HG02870 (cell line): ENCODE measurements at regions not wholly inside any gene's neighbourhood (a gene's known extent, or its start where the extent isn't known, plus 50 kb on each side); places are given as distances from the start of the nearest gene placed in this dataset.

Source experiments
- ATAC-seq: cut with Tn5 transposase; IDR thresholded peaks from one replicate; pipeline ENCODE4 v1.9.1; 2021; ENCODE audit warnings: mild to moderate bottlenecking, moderate library complexity; ENCODE audit not compliant: unreplicated experiment

DNA sequence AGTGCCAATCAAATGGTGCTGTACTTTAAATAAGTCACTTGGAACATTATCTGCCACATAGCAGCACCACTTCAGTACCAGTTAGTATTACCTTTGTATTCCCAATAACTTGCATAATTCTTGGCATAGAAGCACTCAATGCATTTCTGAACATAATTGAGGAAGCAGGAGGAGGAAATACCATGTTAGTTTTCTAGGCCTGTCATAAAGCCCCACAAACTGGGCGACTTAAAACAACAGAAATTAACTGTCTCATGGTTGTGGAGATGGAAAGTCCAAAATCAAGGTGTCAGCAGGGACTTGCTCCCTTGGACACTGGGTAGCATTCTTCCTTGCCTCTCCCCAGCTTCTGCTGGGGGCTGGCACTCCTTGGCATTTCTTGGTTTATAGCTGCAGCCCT, 296.2 kb downstream of the HS3ST1 start:
- no peak for ATAC-seq

DNA sequence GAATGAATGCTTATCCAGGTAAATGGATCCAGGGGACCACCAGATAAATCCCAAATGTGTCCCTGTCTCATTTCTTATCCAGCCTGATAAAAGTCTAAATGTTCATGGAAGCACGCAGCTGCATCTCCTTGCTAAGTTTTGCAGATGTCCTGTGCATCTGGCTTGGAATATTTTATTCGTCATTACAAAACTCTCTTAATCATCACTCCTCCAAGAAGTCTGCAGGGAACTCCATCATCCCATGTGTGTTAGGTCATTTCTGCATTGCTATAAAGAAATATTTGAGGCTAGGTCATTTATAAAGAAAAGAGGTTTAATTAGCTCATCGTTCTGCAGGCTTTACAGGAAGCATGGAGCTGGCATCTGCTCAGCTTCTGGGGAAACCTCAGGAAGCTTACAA, 297.2 kb downstream of the HS3ST1 start:
- ATAC-seq = no peak

DNA sequence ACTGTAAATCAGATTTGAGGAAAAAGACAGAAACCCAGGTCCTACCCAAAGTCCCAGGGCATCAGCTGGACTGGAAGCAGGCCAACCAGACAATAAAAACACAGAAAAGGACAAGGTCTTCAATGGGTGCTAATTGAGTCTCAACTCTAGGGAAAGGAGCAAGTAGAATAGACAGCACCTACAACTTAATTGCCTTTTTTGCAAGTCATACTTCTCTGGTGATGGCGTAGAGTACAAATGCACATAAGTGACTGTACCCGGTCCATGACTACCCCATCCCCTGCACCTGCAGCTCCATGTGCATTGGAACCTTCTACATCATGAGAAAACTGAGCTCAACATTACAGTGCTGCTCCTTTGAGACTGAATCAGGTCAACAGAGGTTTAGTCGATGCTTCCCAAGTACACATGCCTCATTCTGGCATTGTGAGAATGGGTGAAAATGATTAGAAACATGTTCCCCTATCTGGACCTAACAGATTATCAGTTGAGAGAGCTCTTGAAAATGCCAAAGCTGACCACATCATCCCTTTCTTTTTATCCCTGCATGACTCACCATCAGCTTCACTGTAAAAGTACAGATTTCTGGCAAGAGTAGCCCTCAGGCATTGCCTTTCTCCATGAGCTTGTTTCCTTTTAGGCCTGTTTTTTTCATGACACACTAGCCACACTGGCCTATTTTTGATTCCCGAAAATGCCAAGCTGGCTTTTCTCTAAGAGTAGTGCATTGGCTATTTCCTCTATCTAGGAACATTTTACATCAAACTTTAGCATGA, 298.3 kb downstream of the HS3ST1 start:
- no peak for ATAC-seq

GRCh38 chr4:11120435-11120834, 308.3 kb downstream of the HS3ST1 start:
- no peak for ATAC-seq

DNA sequence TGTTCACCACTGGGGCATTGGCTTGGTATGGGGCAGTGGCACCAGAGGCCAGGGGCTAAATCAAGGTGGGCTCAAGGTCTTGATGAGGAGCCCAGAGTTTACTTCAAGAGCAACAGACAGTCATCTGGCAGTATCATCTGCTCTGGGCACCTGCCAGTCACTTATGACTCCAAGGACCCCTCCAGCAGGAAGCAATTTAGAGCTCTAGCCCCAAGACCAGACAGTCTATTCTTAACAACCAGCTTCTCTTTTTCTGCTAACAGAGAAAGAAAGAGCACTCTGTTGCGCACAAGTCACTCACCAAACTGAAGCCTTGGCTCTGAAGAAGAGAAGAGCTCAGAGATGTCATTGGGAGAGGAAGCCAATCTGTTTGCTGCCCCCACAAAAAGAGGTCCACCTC, 309.2 kb downstream of the HS3ST1 start:
- ATAC-seq = no peak

GRCh38 chr4:11118513-11118912, 310.2 kb downstream of the HS3ST1 start:
- ATAC-seq = no peak

- ATAC-seq = no peak
These were observed 311.8 kb downstream of the HS3ST1 start for GRCh38 chr4:11116940-11117339.

DNA sequence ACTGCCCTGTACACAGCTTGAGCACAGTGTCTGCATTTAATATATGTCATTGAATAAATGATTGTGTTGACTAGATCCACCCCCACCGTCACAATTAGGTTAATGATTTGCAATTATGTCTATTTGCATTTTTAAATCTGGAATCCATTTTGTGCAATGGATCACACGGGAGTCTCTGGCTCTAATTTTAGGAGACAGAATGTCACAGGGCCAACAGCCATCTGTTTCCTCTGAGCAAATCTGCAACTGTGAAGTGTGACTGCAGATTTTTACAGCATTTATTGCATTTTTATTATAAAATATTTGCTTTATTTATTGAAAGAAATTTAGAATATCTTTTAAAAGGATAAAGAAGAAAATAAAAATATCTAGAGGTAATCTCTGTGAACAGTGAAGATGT, 316.8 kb downstream of the HS3ST1 start:
- no peak for ATAC-seq

- ATAC-seq = no peak
These were observed 317.3 kb downstream of the HS3ST1 start for GRCh38 chr4:11111370-11111769.

- no peak for ATAC-seq
These were observed 321.9 kb downstream of the HS3ST1 start for GRCh38 chr4:11106759-11107158.

DNA sequence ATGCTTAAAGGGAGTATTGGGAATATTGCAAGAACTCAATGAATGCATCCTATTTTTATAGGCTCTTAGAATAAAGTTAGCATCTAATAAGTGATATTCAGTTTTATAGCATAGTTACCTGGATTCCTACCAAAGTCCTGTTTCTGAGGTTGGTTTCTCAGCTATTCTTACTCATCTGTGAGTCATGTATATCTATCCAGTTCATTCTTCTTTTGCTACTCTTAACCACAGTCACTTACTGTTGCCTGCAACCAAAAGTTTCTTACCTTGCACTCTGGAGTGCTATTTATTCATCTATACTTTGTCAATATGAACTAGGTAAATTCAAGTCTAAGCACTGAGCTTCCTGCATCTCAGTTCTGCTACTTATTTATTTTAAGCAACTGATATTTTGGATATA, 322.5 kb downstream of the HS3ST1 start:
- peak; percentile 87 for ATAC-seq

- ATAC-seq = no peak
These were observed 323.0 kb downstream of the HS3ST1 start for GRCh38 chr4:11105715-11106114.

GRCh38 chr4:11098461-11098860, 330.2 kb downstream of the HS3ST1 start:
- no peak for ATAC-seq

DNA sequence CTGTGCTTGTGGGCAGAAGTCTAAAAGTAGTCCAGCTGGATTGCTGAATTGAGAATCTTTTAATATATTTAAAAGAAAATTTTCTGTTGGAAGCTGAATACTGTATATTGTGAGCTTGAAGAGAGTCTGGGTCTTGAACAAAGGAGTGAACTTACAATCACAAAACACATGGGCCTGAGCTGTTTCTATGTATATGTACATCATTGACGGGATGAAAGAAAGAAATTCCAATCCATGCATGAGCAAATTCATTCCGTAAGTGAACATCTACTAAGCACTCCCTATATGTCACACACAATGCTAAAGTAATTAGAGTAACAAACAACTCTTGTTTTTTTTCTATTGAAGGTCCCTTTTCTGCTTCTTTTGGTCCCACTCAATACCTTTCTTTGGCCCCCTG, 331.0 kb downstream of the HS3ST1 start:
- ATAC-seq = no peak

- no peak for ATAC-seq
These were observed 347.7 kb downstream of the HS3ST1 start for GRCh38 chr4:11081006-11081405.

GRCh38 chr4:11079171-11079570, 349.5 kb downstream of the HS3ST1 start:
- ATAC-seq = no peak

- no peak for ATAC-seq
These were observed 354.0 kb downstream of the HS3ST1 start for GRCh38 chr4:11074581-11075241.

DNA sequence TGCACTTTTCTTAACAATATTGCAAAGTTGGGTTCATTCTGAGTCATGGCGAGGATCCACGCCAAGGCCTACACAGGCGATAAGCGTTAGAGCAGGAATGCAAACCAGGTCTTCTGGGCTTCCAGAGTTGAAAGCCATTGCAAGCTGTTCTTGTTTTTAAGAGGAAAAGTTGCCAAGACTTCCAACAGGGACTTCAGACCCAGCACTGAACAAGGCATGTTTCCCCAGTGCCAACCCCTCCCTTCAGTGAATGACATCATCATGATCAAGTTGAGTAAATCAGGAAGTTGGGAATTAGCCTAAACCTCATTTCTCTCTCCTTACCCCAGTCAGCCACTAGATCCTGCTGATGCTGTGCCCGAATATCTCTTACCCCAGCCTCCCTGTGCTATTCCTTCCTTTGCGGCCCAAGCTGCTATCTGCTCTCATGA, 355.1 kb downstream of the HS3ST1 start:
- no peak for ATAC-seq

- ATAC-seq = no peak
These were observed 355.7 kb downstream of the HS3ST1 start for GRCh38 chr4:11072999-11073398.

DNA sequence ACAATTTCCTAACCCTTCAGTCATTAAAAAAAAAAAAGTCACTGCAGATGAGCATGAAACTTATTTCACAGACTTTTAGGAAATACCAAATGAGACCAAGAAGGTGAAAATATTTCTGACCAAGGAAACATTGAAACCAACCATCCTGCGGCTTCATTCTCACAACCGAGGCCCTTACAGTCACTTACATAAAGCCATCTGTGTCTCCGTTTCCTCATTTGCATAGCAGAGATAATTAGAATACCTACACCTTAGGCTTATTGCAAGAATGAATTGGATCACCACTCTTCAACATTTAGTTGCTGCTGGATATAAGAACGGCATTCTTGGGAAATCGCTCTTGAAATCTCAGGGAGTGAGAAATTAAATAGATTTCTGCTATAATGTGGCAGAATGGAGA, 356.2 kb downstream of the HS3ST1 start:
- ATAC-seq = peak; percentile 90

DNA sequence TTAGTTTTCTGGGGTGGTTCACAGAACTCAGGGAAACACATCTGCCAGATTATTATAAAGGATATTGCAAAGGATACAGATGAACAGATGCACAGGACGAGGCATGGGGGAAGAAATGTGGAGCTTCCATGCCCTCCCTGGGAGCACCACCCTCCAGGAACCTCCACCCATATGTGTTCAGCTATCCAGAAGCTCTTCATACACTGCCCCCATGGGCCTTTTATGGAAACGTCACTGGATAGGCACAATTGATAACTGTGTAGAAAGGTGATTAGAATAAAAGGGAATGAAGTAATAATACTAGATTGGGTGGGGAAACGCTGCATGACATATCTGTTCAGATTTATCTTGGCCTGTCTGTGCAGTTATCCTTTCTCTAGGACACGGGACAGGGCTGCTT, 357.9 kb downstream of the HS3ST1 start:
- ATAC-seq = no peak

GRCh38 chr4:11069581-11070211, 359.0 kb downstream of the HS3ST1 start:
- no peak for ATAC-seq
